Urinary bladder (tissue), 3 donors: ENCODE measurements at regions not wholly inside any gene's neighbourhood (a gene's known extent, or its start where the extent isn't known, plus 50 kb on each side); places are given as distances from the start of the nearest gene placed in this dataset.

Source experiments
- DNase-seq: peaks from one replicate; pipeline ENCODE4 v3.0.0-alpha.2; 2015; ENCODE audit errors: extremely low spot score
- H3K27ac ChIP-seq: one replicate; pipeline ENCODE4 v1.5.1; 2013; ENCODE audit warnings: low read depth, mild to moderate bottlenecking, moderate library complexity
- H3K36me3 ChIP-seq: one replicate; pipeline ENCODE4 v1.6.1; 2013; ENCODE audit warnings: mild to moderate bottlenecking, moderate library complexity; ENCODE audit not compliant: insufficient read depth
- H3K4me1 ChIP-seq: one replicate; pipeline ENCODE4 v1.6.1; 2013; ENCODE audit warnings: mild to moderate bottlenecking, moderate library complexity; ENCODE audit not compliant: insufficient read depth
- H3K4me3 ChIP-seq: one replicate; pipeline ENCODE4 v1.5.1; 2013; ENCODE audit warnings: low read depth, low read length
- WGBS: extraction: QIAGEN DNeasy Blood & Tissue Kit; methylation state at CpG from one replicate; pipeline ENCODE4 v1.1.7; 2013; 5-methylcytosine and 5-hydroxymethylcytosine counted together
- donor health status: healthy with polysubstance abuse.
- donor health status: healthy.

DNA sequence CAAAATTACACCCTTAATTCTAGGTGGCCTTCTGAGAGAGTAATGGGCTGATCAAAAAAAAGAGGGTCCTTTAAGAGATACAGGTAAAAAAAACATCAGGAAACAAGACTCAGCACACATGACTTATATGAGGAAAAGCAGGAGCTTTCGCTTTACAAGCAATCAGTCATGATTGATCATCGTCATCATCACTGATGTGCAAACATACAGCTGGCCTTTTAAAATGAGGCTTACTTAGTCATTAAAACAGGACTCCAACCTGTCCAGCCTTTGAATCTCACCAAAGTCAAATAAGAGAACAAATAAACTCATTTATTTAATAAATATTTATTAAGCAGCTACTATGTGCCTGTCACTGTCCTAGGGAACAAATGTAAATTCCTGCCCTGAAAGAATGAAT, 255.3 kb downstream of the SKAP2 start:
- no peaks in the 10 kb centered on the region for H3K36me3 ChIP-seq
- H3K4me1 ChIP-seq, result no peaks in the 10 kb centered on the region
- H3K27ac ChIP-seq, result no peak overlapping the region
- DNase-seq, result no peak
- 76% methylated on average over 2 of the region's 2 CpGs for WGBS
- no peak overlapping the region for H3K4me3 ChIP-seq

DNA sequence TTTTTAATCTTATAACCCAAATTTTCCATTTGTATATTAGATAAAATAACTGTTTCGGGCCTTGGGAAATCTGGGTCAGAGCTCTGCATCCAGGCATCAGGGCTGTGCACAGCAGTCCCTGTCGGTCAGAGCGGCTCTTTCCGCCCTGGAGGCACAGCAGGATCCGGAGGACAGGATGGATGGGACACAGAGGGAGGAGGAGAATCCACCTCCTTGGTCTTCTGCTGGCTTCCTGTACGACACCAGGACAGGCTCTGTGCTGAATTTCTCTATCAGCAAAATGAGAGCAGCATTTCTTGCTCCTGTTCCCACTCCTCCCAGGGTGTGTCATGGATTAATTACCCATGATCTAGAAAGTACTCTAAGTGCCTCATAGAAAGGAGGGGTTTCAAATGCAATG, 254.9 kb downstream of the SKAP2 start:
- Histone ChIP-seq H3K27ac (no peak overlapping the region), H3K4me3 (no peak overlapping the region), H3K36me3 (no peaks in the 10 kb centered on the region), H3K4me1 (no peaks in the 10 kb centered on the region)
- DNase-seq, result no peak
- 73% methylated on average over 6 of the region's 6 CpGs for WGBS

DNA sequence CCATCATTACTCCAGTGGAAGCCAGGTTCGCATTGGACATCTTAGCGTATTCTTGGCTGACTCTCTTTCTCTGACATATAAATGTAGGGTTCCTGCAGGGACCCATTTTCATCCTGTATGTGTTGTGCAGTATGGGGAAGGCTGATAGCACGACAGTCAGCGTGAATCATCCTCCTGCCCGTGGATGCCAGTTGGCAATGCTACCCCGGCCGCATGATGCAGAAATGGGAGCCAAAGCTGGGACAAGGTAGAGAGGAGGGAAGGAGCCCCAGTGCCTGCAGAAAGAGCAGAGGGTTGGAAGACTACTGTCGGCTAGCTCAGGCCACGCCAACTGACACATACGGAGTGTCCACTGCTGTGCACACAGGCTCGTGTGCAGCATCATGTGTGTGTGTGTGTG, 251.6 kb downstream of the SKAP2 start:
- no peak for DNase-seq
- Histone ChIP-seq H3K4me3 (no peak overlapping the region), H3K4me1 (no peaks in the 10 kb centered on the region), H3K27ac (no peak overlapping the region), H3K36me3 (no peaks in the 10 kb centered on the region)
- WGBS, result 94% methylated on average over 11 of the region's 11 CpGs

DNA sequence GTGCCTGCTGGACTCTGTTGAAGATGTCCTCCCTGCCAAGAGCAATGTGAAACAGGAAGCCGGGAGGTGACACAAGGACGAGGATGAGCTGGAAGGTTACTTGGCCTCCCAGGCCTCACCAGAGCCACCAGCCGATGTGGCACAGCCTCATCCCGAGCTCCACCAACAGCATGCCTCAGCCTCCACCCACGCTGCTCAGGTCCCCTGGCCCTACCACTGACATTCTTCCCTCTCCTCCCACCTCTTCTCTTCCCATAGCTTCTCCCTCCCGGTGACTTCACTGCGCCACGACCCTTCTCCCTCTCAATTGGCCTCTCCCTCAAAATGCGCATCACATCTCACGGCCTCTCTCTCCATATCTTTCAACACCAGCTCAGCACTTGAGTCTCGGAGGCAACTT, 249.9 kb downstream of the SKAP2 start:
- Histone ChIP-seq H3K4me3 (no peak overlapping the region), H3K36me3 (no peaks in the 10 kb centered on the region), H3K4me1 (no peaks in the 10 kb centered on the region), H3K27ac (no peak overlapping the region)
- DNase-seq, result no peak
- 85% methylated on average over 11 of the region's 11 CpGs for WGBS

DNA sequence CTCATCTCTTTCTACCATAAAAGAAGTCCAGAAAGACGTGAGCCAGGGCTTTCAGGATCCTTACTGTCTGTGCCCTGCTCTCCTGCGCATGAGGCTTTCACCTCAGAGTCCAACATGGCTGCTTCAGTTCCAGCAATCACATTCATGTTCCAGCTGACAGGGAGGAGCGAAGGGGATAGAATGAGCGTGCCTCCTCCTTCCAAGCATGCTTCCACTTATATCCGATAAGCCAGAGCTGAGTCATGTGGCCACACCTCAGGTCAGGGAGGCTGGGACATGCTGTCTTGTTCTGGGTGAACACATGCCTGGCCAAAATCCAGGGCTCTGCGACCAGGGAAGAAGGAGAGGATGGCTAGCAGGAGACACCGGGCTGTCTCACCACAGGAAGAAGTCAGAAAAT, 248.2 kb downstream of the SKAP2 start:
- no peaks in the 10 kb centered on the region for H3K36me3 ChIP-seq
- WGBS, result 85% methylated on average over 7 of the region's 7 CpGs
- H3K4me3 ChIP-seq, result no peak overlapping the region
- no peak overlapping the region for H3K27ac ChIP-seq
- DNase-seq, result no peak
- no peaks in the 10 kb centered on the region for H3K4me1 ChIP-seq

DNA sequence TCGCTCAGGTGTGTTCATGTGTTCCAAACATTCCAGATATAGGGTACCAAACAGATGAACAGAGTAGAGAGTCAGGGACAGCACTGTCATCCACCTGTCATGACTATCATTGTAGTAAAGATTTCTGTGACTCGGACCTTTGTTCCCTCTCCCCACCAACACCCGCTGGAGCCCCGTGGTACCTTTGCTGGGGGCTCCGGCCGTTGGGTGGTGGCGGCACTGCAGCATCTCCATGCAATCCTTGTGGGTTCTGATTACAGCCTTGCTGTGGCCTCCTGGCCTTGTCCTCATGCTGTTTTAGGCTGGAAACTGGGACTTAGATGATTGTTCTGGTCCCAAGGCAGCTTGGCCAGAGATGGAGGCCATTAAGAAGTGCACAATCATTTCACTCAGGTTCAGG, 247.3 kb downstream of the SKAP2 start:
- Histone ChIP-seq H3K4me3 (no peak overlapping the region), H3K4me1 (no peaks in the 10 kb centered on the region), H3K36me3 (no peaks in the 10 kb centered on the region), H3K27ac (no peak overlapping the region)
- WGBS, result 96% methylated on average over 7 of the region's 7 CpGs
- no peak for DNase-seq
